ENCODE measurements at regions not wholly inside any gene's neighbourhood (a gene's known extent, or its start where the extent isn't known, plus 50 kb on each side); places are given as distances from the start of the nearest gene placed in this dataset.

DNA sequence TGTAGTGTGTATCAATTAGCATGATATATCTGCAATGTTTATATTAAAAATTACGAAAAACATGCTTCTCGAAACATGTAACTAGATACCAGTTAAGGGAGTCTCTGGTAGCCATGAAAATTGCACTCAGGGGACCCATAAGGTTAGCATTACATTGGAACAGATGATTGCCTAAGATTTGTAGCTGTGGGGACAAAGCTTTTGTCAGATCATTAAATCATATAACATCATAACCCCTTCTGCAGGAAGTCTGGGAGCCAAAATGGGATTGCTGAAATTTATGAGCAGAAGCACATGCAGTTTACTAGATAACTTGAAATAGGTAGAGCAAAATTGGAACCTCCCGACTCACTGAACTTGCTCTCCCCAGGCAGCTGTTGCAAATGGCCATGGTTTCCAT, 235.0 kb upstream of the IGFBP3 start:
- TF ChIP-seq, protein P1, sequence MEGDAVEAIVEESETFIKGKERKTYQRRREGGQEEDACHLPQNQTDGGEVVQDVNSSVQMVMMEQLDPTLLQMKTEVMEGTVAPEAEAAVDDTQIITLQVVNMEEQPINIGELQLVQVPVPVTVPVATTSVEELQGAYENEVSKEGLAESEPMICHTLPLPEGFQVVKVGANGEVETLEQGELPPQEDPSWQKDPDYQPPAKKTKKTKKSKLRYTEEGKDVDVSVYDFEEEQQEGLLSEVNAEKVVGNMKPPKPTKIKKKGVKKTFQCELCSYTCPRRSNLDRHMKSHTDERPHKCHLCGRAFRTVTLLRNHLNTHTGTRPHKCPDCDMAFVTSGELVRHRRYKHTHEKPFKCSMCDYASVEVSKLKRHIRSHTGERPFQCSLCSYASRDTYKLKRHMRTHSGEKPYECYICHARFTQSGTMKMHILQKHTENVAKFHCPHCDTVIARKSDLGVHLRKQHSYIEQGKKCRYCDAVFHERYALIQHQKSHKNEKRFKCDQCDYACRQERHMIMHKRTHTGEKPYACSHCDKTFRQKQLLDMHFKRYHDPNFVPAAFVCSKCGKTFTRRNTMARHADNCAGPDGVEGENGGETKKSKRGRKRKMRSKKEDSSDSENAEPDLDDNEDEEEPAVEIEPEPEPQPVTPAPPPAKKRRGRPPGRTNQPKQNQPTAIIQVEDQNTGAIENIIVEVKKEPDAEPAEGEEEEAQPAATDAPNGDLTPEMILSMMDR (conservative IDR thresholded peaks at IDR 0.05; ENCODE audit: low read length) = no peak
- no peak for TF ChIP-seq EZH2phosphoT487 (IDR thresholded peaks at IDR 0.05; ENCODE audit: borderline replicate concordance)
